HG03159 (cell line): ENCODE measurements at regions not wholly inside any gene's neighbourhood (a gene's known extent, or its start where the extent isn't known, plus 50 kb on each side); places are given as distances from the start of the nearest gene placed in this dataset.

Source experiments
- ATAC-seq: cut with Tn5 transposase; IDR thresholded peaks from one replicate; pipeline ENCODE4 v1.9.1; 2021; ENCODE audit warnings: mild to moderate bottlenecking, moderate library complexity; ENCODE audit not compliant: unreplicated experiment

- ATAC-seq: no peak
Measured at GRCh38 chr1:68332041-68332440, 99.7 kb upstream of the WLS start.

- no peak for ATAC-seq
Measured at GRCh38 chr1:68331117-68331865, 99.0 kb upstream of the WLS start.

- ATAC-seq: no peak
Measured at GRCh38 chr1:68330391-68330790, 98.1 kb upstream of the WLS start.

- ATAC-seq: no peak
Measured at GRCh38 chr1:68329096-68329835, 96.9 kb upstream of the WLS start.

GRCh38 chr1:68328490-68328889, 96.2 kb upstream of the WLS start:
- no peak for ATAC-seq

- no peak for ATAC-seq
Measured at GRCh38 chr1:68327414-68327813, 95.1 kb upstream of the WLS start.

- no peak for ATAC-seq
Measured at GRCh38 chr1:68326481-68326880, 94.2 kb upstream of the WLS start.

GRCh38 chr1:68324316-68324715, 92.0 kb upstream of the WLS start:
- no peak for ATAC-seq

GRCh38 chr1:68322837-68323687, 90.7 kb upstream of the WLS start:
- ATAC-seq: no peak

GRCh38 chr1:68322096-68322495, 89.8 kb upstream of the WLS start:
- no peak for ATAC-seq

- ATAC-seq: no peak
Measured at GRCh38 chr1:68321084-68321685, 88.9 kb upstream of the WLS start.

- ATAC-seq: no peak
Measured at GRCh38 chr1:68320349-68320748, 88.0 kb upstream of the WLS start.

- ATAC-seq: no peak
Measured at GRCh38 chr1:68319907-68320306, 87.6 kb upstream of the WLS start.

GRCh38 chr1:68317543-68317942, 85.2 kb upstream of the WLS start:
- no peak for ATAC-seq

- no peak for ATAC-seq
Measured at GRCh38 chr1:68314151-68314780, 81.9 kb upstream of the WLS start.

GRCh38 chr1:68313735-68314134, 81.4 kb upstream of the WLS start:
- ATAC-seq: no peak

GRCh38 chr1:68308034-68308433, 75.7 kb upstream of the WLS start:
- ATAC-seq: no peak

GRCh38 chr1:68307378-68307787, 75.1 kb upstream of the WLS start:
- ATAC-seq: no peak

GRCh38 chr1:68301471-68302001, 69.2 kb upstream of the WLS start:
- no peak for ATAC-seq

- no peak for ATAC-seq
Measured at GRCh38 chr1:68294367-68295066, 62.2 kb upstream of the WLS start.
